HepG2 (cell line): ENCODE measurements at regions not wholly inside any gene's neighbourhood (a gene's known extent, or its start where the extent isn't known, plus 50 kb on each side); places are given as distances from the start of the nearest gene placed in this dataset.

Experiments
- ATAC-seq: fragments of 200-7000 bp; cut with Tn5 transposase; 3 replicates; pipeline ENCODE4 v1.9.1; 2020; ENCODE audit warnings: mild to moderate bottlenecking, moderate library complexity
- BruUV-seq: library from RNA; stranded (reverse); fragments of 400-500 nt; replicated peaks from 2 replicates; lab custom pipeline; 2021; lab: Mats Ljungman, UMichigan
- CTCF ChIA-PET: fragments of 300-600 bp; formaldehyde crosslinking; extraction: SDS; loops from one replicate; lab custom pipeline; 2021; ENCODE audit warnings: low total read pairs, inconsistent platforms, low intra/inter-chr PET ratio; lab: Yijun Ruan, JAX
- POLR2A ChIA-PET: fragments of 350-600 bp; sonication (Branson Sonifier 250); formaldehyde crosslinking; loops from one replicate; lab custom pipeline; 2020; ENCODE audit warnings: antibody characterized with exemption, inconsistent platforms; lab: Yijun Ruan, JAX
- DNase-seq: peaks from one replicate; pipeline ENCODE4 v3.0.0-alpha.2; 2015; ENCODE audit warnings: low spot score
- FAIRE-seq: peaks from 3 replicates; lab custom pipeline; 2011; peaks lifted over from hg19 to GRCh38; lab: Jason Lieb, UNC
- H2AFZ ChIP-seq: one replicate; pipeline ENCODE4 v1.6.1; 2011; ENCODE audit warnings: low read length, inconsistent platforms
- H3K27ac ChIP-seq: fragments of 300-600 bp; 3 replicates; pipeline ENCODE4 v1.8.0; 2011; ENCODE audit warnings: mixed run types, mild to moderate bottlenecking, mixed read lengths, low read length, inconsistent platforms; ENCODE audit not compliant: insufficient read depth; ENCODE audit errors: extremely low read length
- H3K27me3 ChIP-seq, 2 experiments: fragments of 200-600 bp in 1 of 2; 2 replicates in 1 of 2; 3 replicates in 1 of 2; pipeline versions ENCODE4 v1.6.0 to v1.8.0; 2011; ENCODE audit warnings: low read length in 2 of 2, mild to moderate bottlenecking in 2 of 2, moderate library complexity in 2 of 2, inconsistent platforms in 1 of 2; ENCODE audit not compliant: insufficient read depth in 2 of 2, control insufficient read depth in 1 of 2
- H3K36me3 ChIP-seq, 2 experiments: fragments of 200-600 bp in 1 of 2; replicated peaks in 1 of 2; 2 replicates in 1 of 2; 3 replicates in 1 of 2; pipeline versions ENCODE4 v1.5.1 to v1.8.0; 2011; ENCODE audit warnings: low read length in 2 of 2, inconsistent platforms in 1 of 2; ENCODE audit not compliant: insufficient read depth in 2 of 2, control insufficient read depth in 1 of 2
- H3K4me1 ChIP-seq: 2 replicates; pipeline ENCODE4 v1.5.1; 2012; ENCODE audit warnings: low read length, inconsistent platforms; ENCODE audit not compliant: insufficient read depth
- H3K4me2 ChIP-seq: 2 replicates; pipeline ENCODE4 v1.6.0; 2011; ENCODE audit warnings: low read depth, low read length, inconsistent platforms
- H3K4me3 ChIP-seq, 3 experiments: fragments of 200-600 bp in 1 of 3; sonication (generic), shearing (Covaris generic) in 1 of 3; replicated peaks in 1 of 3; 2 replicates each; pipeline ENCODE4 v1.5.1; 2011 to 2016; ENCODE audit warnings: low read length in 3 of 3, inconsistent platforms in 2 of 3, low read depth in 2 of 3, mild to moderate bottlenecking in 2 of 3, control low read depth in 1 of 3, mixed read lengths in 1 of 3; ENCODE audit not compliant: insufficient read depth in 1 of 3
- H3K79me2 ChIP-seq: one replicate; pipeline ENCODE4 v1.6.1; 2011; ENCODE audit warnings: low read length, inconsistent platforms; ENCODE audit not compliant: insufficient read depth
- H3K9ac ChIP-seq: 2 replicates; pipeline ENCODE4 v1.6.0; 2011; ENCODE audit warnings: mild to moderate bottlenecking, low read depth, low read length, inconsistent platforms; ENCODE audit not compliant: insufficient read depth
- H3K9me3 ChIP-seq: 2 replicates; pipeline ENCODE4 v1.5.1; 2012; ENCODE audit warnings: mild to moderate bottlenecking, low read length
- H4K20me1 ChIP-seq: 2 replicates; pipeline ENCODE4 v1.6.0; 2011; ENCODE audit warnings: inconsistent platforms, mild to moderate bottlenecking, low read length, moderate library complexity; ENCODE audit not compliant: insufficient read depth
- FLYWCH1 ChIP-seq: sonication (generic); formaldehyde crosslinking; IDR thresholded peaks from 2 replicates; pipeline ENCODE4 v1.8.1; 2023; ENCODE audit warnings: mild to moderate bottlenecking, missing genetic modification reagents
- MAFF ChIP-seq: IDR thresholded peaks from 2 replicates; pipeline ENCODE4 v1.6.1; 2011; ENCODE audit warnings: low read depth, low read length, improper control_type of control experiment
- MAFK ChIP-seq, 2 experiments: IDR thresholded peaks in 1 of 2; conservative IDR thresholded peaks in 1 of 2; 2 replicates each; pipeline ENCODE4 v1.6.1; 2011; ENCODE audit warnings: improper control_type of control experiment in 2 of 2, low read length in 2 of 2
- NCOA2 ChIP-seq: sonication (generic); formaldehyde crosslinking; IDR thresholded peaks from 2 replicates; pipeline ENCODE4 v1.8.0; 2022; ENCODE audit warnings: inconsistent platforms
- SOX13 ChIP-seq, 3 experiments: fragments of 450-650 bp in 1 of 3; sonication (generic) in 1 of 3; formaldehyde crosslinking in 1 of 3; IDR thresholded peaks in 2 of 3; conservative IDR thresholded peaks in 1 of 3; 2 replicates each; pipeline versions ENCODE4 v1.5.0 to v1.6.1; 2016 to 2020; ENCODE audit warnings: antibody characterized with exemption in 1 of 3, mild to moderate bottlenecking in 1 of 3, missing compliant biosample characterization in 1 of 3, missing genetic modification reagents in 1 of 3, moderate library complexity in 1 of 3
- SP4 ChIP-seq: sonication (generic); formaldehyde crosslinking; IDR thresholded peaks from 2 replicates; pipeline ENCODE4 v1.8.1; 2023; ENCODE audit warnings: mild to moderate bottlenecking, missing genetic modification reagents
- TCF7 ChIP-seq: sonication (generic); IDR thresholded peaks from 2 replicates; pipeline ENCODE4 v1.6.1; 2016; ENCODE audit warnings: antibody characterized with exemption, low read depth
- YEATS2 ChIP-seq: sonication (generic); formaldehyde crosslinking; IDR thresholded peaks from 2 replicates; pipeline ENCODE4 v1.4.0; 2020; ENCODE audit warnings: missing genetic modification reagents, borderline replicate concordance
- ZBTB10 ChIP-seq: sonication (generic); formaldehyde crosslinking; IDR thresholded peaks from 2 replicates; pipeline ENCODE4 v1.4.0; 2020; ENCODE audit warnings: missing genetic modification reagents, borderline replicate concordance
- ZBTB43 ChIP-seq: sonication (generic); formaldehyde crosslinking; conservative IDR thresholded peaks from 2 replicates; pipeline ENCODE4 v1.4.0; 2020; ENCODE audit warnings: missing genetic modification reagents
- ZNF567 ChIP-seq: sonication (generic); formaldehyde crosslinking; IDR thresholded peaks from 2 replicates; pipeline ENCODE4 v1.8.1; 2023; ENCODE audit warnings: mild to moderate bottlenecking, missing genetic modification reagents, borderline replicate concordance
- ZNF616 ChIP-seq: sonication (generic); formaldehyde crosslinking; IDR thresholded peaks from 2 replicates; pipeline ENCODE4 v1.5.0; 2020; ENCODE audit warnings: low read depth, mild to moderate bottlenecking, missing genetic modification reagents
- WGBS: methylation state at CpG from one replicate; pipeline ENCODE4 v1.1.6; 2017; ENCODE audit warnings: low lambda C conversion rate; 5-methylcytosine and 5-hydroxymethylcytosine counted together
- in situ Hi-C: cut with HindIII; loops from 2 replicates; pipeline ENCODE4 v1.10.0; 2017; ENCODE audit warnings: low pct_unique_long_range_greater_than_20kb; ENCODE audit not compliant: extremely low pct_ligation_motif_present
- intact Hi-C: fragments of 100-400 bp; cut with micrococcal nuclease; formaldehyde crosslinking; loops from one replicate; pipeline ENCODE4 v1.10.0; 2022; ENCODE audit not compliant: unreplicated experiment

GRCh38 chr9:73893230-73893629 is 603.9 kb upstream of the RORB start (continued):
- no peak for TF ChIP-seq ZBTB10 (CRISPR knock-in tag)
- no peak for TF ChIP-seq SP4
- TF ChIP-seq MAFF = no peak
- no peak for TF ChIP-seq NCOA2 (CRISPR knock-in tag)
- no peak for TF ChIP-seq SOX13 (IDR thresholded peaks at IDR 0.05)
- TF ChIP-seq SOX13 (CRISPR knock-in tag; conservative IDR thresholded peaks at IDR 0.05 in 1 of 2, IDR thresholded peaks at IDR 0.05 in 1 of 2) = no peak

- 25% methylated on average over 2 of the region's 2 CpGs for WGBS
- H4K20me1 ChIP-seq = no peaks in the 10 kb centered on the region
- in situ Hi-C loops (no loop called here), intact Hi-C loops (no loop called here)
- no peak overlapping the region for H3K4me2 ChIP-seq
- BruUV-seq = no TSS peak
- H3K4me1 ChIP-seq = no peaks in the 10 kb centered on the region
- no peak overlapping the region for H3K9ac ChIP-seq
- no peaks in the 10 kb centered on the region for H3K9me3 ChIP-seq
- ATAC-seq (no peak), FAIRE-seq (no peak), DNase-seq (no peak)
- ChIA-PET POLR2A (no interaction called here), CTCF (no interaction called here)
- no peaks in the 10 kb centered on the region for H3K79me2 ChIP-seq
- H3K27ac ChIP-seq = no peak overlapping the region
- no peak overlapping the region for H3K4me3 ChIP-seq
- TF ChIP-seq ZNF616 (CRISPR knock-in tag) (no peak), ZBTB43 (CRISPR knock-in tag) (no peak), FLYWCH1 (CRISPR knock-in tag) (no peak), MAFK (conservative IDR thresholded peaks at IDR 0.05 in 1 of 2, IDR thresholded peaks at IDR 0.05 in 1 of 2; ENCODE audit: low read length in 2 of 2) (peak; percentile 58 to 67), TCF7 (no peak), ZNF567 (no peak), MAFF (peak; percentile 62), YEATS2 (CRISPR knock-in tag) (no peak)
- H2AFZ ChIP-seq = no peak overlapping the region
- H3K36me3 ChIP-seq = no peaks in the 10 kb centered on the region
- no peaks in the 10 kb centered on the region for H3K27me3 ChIP-seq
Observed at GRCh38 chr9:73896061-73896460, 601.1 kb upstream of the RORB start.
